SK-N-SH (cell line): ENCODE measurements at regions not wholly inside any gene's neighbourhood (a gene's known extent, or its start where the extent isn't known, plus 50 kb on each side); places are given as distances from the start of the nearest gene placed in this dataset.

Experiments used
- CTCF ChIA-PET: fragments of 300-600, 350-600 bp; formaldehyde crosslinking; extraction: SDS; loops from one replicate; lab custom pipeline; 2021; lab: Yijun Ruan, JAX
- POLR2A ChIA-PET: fragments of 350-600 bp; sonication (Branson Sonifier 250); formaldehyde crosslinking; extraction: SDS; loops from one replicate; lab custom pipeline; 2020; ENCODE audit warnings: antibody characterized with exemption, inconsistent platforms; lab: Yijun Ruan, JAX
- DNase-seq: peaks from one replicate; pipeline ENCODE4 v3.0.0; 2012
- H2AFZ ChIP-seq: fragments of 200-600 bp; sonication (generic); 2 replicates; pipeline ENCODE4 v1.8.1; 2016; ENCODE audit warnings: antibody characterized with exemption, mild to moderate bottlenecking, low read depth
- H3F3A ChIP-seq: fragments of 200-600 bp; sonication (generic); replicated peaks from 2 replicates; pipeline ENCODE3; 2016; ENCODE audit warnings: antibody characterized with exemption, mild to moderate bottlenecking; ENCODE audit not compliant: insufficient read depth
- H3K27ac ChIP-seq, 2 experiments: fragments of 200-500 bp in 1 of 2; fragments of 200-600 bp in 1 of 2; sonication (Bioruptor generic) in 1 of 2; sonication (generic), shearing (Covaris generic) in 1 of 2; 2 replicates each; pipeline versions ENCODE4 v1.5.1 to v1.6.1; 2014 to 2016; ENCODE audit warnings: low read depth in 2 of 2, inconsistent platforms in 1 of 2, low read length in 1 of 2, mild to moderate bottlenecking in 1 of 2, mixed read lengths in 1 of 2
- H3K27me3 ChIP-seq: fragments of 200-600 bp; sonication (generic), shearing (Covaris generic); 2 replicates; pipeline ENCODE4 v1.6.1; 2016; ENCODE audit warnings: mixed run types; ENCODE audit not compliant: insufficient read depth
- H3K36me3 ChIP-seq, 2 experiments: fragments of 200-500 bp in 1 of 2; fragments of 200-600 bp in 1 of 2; sonication (Bioruptor generic) in 1 of 2; sonication (generic) in 1 of 2; replicated peaks in 1 of 2; 2 replicates each; pipeline versions ENCODE3 to v1.5.1; 2014 to 2016; ENCODE audit warnings: low read length in 1 of 2, mild to moderate bottlenecking in 1 of 2; ENCODE audit not compliant: insufficient read depth in 2 of 2, control insufficient read depth in 1 of 2
- H3K4me1 ChIP-seq, 2 experiments: fragments of 200-500 bp in 1 of 2; fragments of 200-600 bp in 1 of 2; sonication (Bioruptor generic) in 1 of 2; sonication (generic), shearing (Covaris generic) in 1 of 2; 2 replicates each; pipeline versions ENCODE4 v1.5.1 to v1.6.1; 2014 to 2016; ENCODE audit warnings: low read depth in 1 of 2, low read length in 1 of 2, mixed run types in 1 of 2; ENCODE audit not compliant: insufficient read depth in 2 of 2, control insufficient read depth in 1 of 2
- H3K4me2 ChIP-seq: fragments of 200-600 bp; sonication (generic), shearing (Covaris generic); 2 replicates; pipeline ENCODE4 v1.6.1; 2017; ENCODE audit warnings: mixed run types
- H3K4me3 ChIP-seq, 2 experiments: fragments of 200-500 bp in 1 of 2; fragments of 200-600 bp in 1 of 2; sonication (Bioruptor generic) in 1 of 2; sonication (generic), shearing (Covaris generic) in 1 of 2; 2 replicates each; pipeline versions ENCODE4 v1.5.1 to v1.8.1; 2014 to 2016; ENCODE audit warnings: low read depth in 2 of 2, inconsistent platforms in 1 of 2, low read length in 1 of 2, mild to moderate bottlenecking in 1 of 2, mixed read lengths in 1 of 2, moderate library complexity in 1 of 2
- H3K79me2 ChIP-seq: fragments of 200-600 bp; sonication (generic); 2 replicates; pipeline ENCODE4 v1.8.1; 2017; ENCODE audit warnings: mild to moderate bottlenecking; ENCODE audit not compliant: insufficient read depth
- H3K9ac ChIP-seq: fragments of 200-600 bp; sonication (generic); 2 replicates; pipeline ENCODE4 v1.6.1; 2017; ENCODE audit warnings: mixed run types
- H3K9me2 ChIP-seq: fragments of 200-600 bp; sonication (generic); 2 replicates; pipeline ENCODE4 v1.6.1; 2017; ENCODE audit warnings: mixed run types
- H3K9me3 ChIP-seq: fragments of 200-600 bp; sonication (generic); 2 replicates; pipeline ENCODE4 v1.6.1; 2017; ENCODE audit warnings: mixed run types, mild to moderate bottlenecking, moderate library complexity
- H4K20me1 ChIP-seq: fragments of 200-600 bp; sonication (generic); 2 replicates; pipeline ENCODE4 v1.6.1; 2017; ENCODE audit warnings: mild to moderate bottlenecking, mixed run types; ENCODE audit not compliant: insufficient read depth
- CHD2 ChIP-seq: fragments of 150-350 bp; IDR thresholded peaks from 2 replicates; pipeline ENCODE4 v1.6.1; 2018; ENCODE audit warnings: low read length; ENCODE audit not compliant: partially characterized antibody
- EP300 ChIP-seq, 2 experiments: IDR thresholded peaks; 2 replicates each; pipeline versions ENCODE4 v1.4.0 to v1.6.1; 2012; ENCODE audit warnings: borderline replicate concordance in 1 of 2, low read depth in 1 of 2, low read length in 1 of 2
- EZH2phosphoT487 ChIP-seq: fragments of 200-600 bp; sonication (generic); IDR thresholded peaks from 2 replicates; pipeline ENCODE4 v1.6.1; 2017; ENCODE audit warnings: low read depth, mixed run types, mild to moderate bottlenecking, antibody characterized with exemption, moderate library complexity, borderline replicate concordance
- FOSL2 ChIP-seq: IDR thresholded peaks from 2 replicates; pipeline ENCODE4 v1.4.0; 2012; ENCODE audit warnings: low read depth, mild to moderate bottlenecking, moderate library complexity, borderline replicate concordance
- FOXJ3 ChIP-seq: sonication (generic); formaldehyde crosslinking; IDR thresholded peaks from 2 replicates; pipeline ENCODE4 v1.5.1; 2020; ENCODE audit warnings: mild to moderate bottlenecking, missing genetic modification reagents
- GABPA ChIP-seq: IDR thresholded peaks from 2 replicates; pipeline ENCODE4 v1.4.0; 2012; ENCODE audit warnings: low read depth, mild to moderate bottlenecking
- IRF3 ChIP-seq: fragments of 150-350 bp; IDR thresholded peaks from 2 replicates; pipeline ENCODE4 v1.6.1; 2016; ENCODE audit warnings: mild to moderate bottlenecking, low read depth, low read length
- MEF2A ChIP-seq: IDR thresholded peaks from 2 replicates; pipeline ENCODE4 v1.4.0; 2012; ENCODE audit warnings: low read depth, borderline replicate concordance
- NRF1 ChIP-seq: IDR thresholded peaks from 2 replicates; pipeline ENCODE4 v1.6.1; 2012; ENCODE audit warnings: low read depth, mild to moderate bottlenecking, low read length
- PBX3 ChIP-seq: IDR thresholded peaks from 2 replicates; pipeline ENCODE4; 2012
- RAD21 ChIP-seq: IDR thresholded peaks from 2 replicates; pipeline ENCODE4 v1.6.1; 2012; ENCODE audit warnings: mild to moderate bottlenecking, low read length
- RFX5 ChIP-seq: IDR thresholded peaks from 2 replicates; pipeline ENCODE4 v1.6.1; 2012; ENCODE audit warnings: mild to moderate bottlenecking, improper control_type of control experiment, low read length
- SMC3 ChIP-seq: IDR thresholded peaks from 2 replicates; pipeline ENCODE4 v1.6.1; 2012; ENCODE audit warnings: low read depth, low read length, improper control_type of control experiment
- TAF1 ChIP-seq: IDR thresholded peaks from 2 replicates; pipeline ENCODE4 v1.6.1; 2012; ENCODE audit warnings: low read depth, mild to moderate bottlenecking, low read length, moderate library complexity, borderline replicate concordance
- TCF12 ChIP-seq: IDR thresholded peaks from 2 replicates; pipeline ENCODE4 v1.4.0; 2012
- TEAD4 ChIP-seq: IDR thresholded peaks from 2 replicates; pipeline ENCODE4 v1.4.0; 2012; ENCODE audit warnings: mild to moderate bottlenecking, borderline replicate concordance; ENCODE audit not compliant: insufficient read depth
- USF2 ChIP-seq: fragments of 150-350 bp; IDR thresholded peaks from 2 replicates; pipeline ENCODE4 v1.6.1; 2017; ENCODE audit warnings: antibody characterized with exemption, low read length, low read depth, borderline replicate concordance
- YY1 ChIP-seq: IDR thresholded peaks from 2 replicates; pipeline ENCODE4 v1.4.0; 2012; ENCODE audit warnings: low read depth, mild to moderate bottlenecking
- WGBS: methylation state at CpG from one replicate; pipeline ENCODE4 v1.1.6; 2017; ENCODE audit warnings: low lambda C conversion rate; 5-methylcytosine and 5-hydroxymethylcytosine counted together

- WGBS: 100% methylated on average over 1 of the region's 1 CpG
- Histone ChIP-seq H3K79me2 (no peaks in the 10 kb centered on the region), H3K9ac (no peak overlapping the region), H3K4me3 (no peak overlapping the region), H3K36me3 (no peaks in the 10 kb centered on the region), H3K9me2 (no peaks in the 10 kb centered on the region), H2AFZ (no peak overlapping the region), H3K27ac (peak overlapping the region in 1 of 2 experiments; percentile 25; a peak in 1 of 4 replicates), H3K4me1 (no peaks in the 10 kb centered on the region), H3K4me2 (no peak overlapping the region), H3K9me3 (0 out of 2 replicates have a peak, but pooled peaks cover 6% of the 10 kb centered on the region), H3K27me3 (no peaks in the 10 kb centered on the region), H4K20me1 (no peaks in the 10 kb centered on the region), H3F3A (peaks cover 14% of the 10 kb centered on the region)
- no peak for DNase-seq
- TF ChIP-seq FOSL2: peak; percentile 43
- TF ChIP-seq RFX5: no peak
- TF ChIP-seq TAF1: no peak
- TF ChIP-seq EP300 (IDR thresholded peaks at IDR 0.05; ENCODE audit: borderline replicate concordance in 1 of 2, low read depth in 1 of 2, low read length in 1 of 2): peak in 1 of 2 experiments; percentile 18; a peak in 1 of 4 replicates
- TF ChIP-seq TEAD4: peak; percentile 29; the same call in 1 of the 2 replicates
- no peak for TF ChIP-seq USF2
- peak; percentile 55; the same call in 1 of the 2 replicates for TF ChIP-seq TCF12
- 0 out of 2 replicates have a peak, but pooled peaks have one; percentile 32 for TF ChIP-seq PBX3
- CTCF ChIA-PET: no interaction called here
- POLR2A ChIA-PET: no interaction called here
Measured at GRCh38 chr1:218748071-218748470, 402.9 kb downstream of the TGFB2 start.

GRCh38 chr1:218750216-218750970 lies 405.3 kb downstream of the TGFB2 start:
- WGBS: 97% methylated on average over 14 of the region's 16 CpGs
- Histone ChIP-seq H3K4me3 (no peak overlapping the region), H3K27me3 (no peaks in the 10 kb centered on the region), H3K9me2 (no peaks in the 10 kb centered on the region), H3F3A (peaks cover 14% of the 10 kb centered on the region), H3K4me2 (no peak overlapping the region), H3K79me2 (no peaks in the 10 kb centered on the region), H3K4me1 (no peaks in the 10 kb centered on the region), H3K36me3 (no peaks in the 10 kb centered on the region), H2AFZ (no peak overlapping the region), H4K20me1 (no peaks in the 10 kb centered on the region), H3K27ac (no peak overlapping the region), H3K9ac (no peak overlapping the region), H3K9me3 (0 out of 2 replicates have a peak, but pooled peaks cover under 1% of the 10 kb centered on the region)
- POLR2A ChIA-PET: no interaction called here
- DNase-seq: no peak
- CTCF ChIA-PET: no interaction called here
- TF ChIP-seq SMC3 (no peak), PBX3 (no peak), YY1 (no peak), EP300 (IDR thresholded peaks at IDR 0.05; ENCODE audit: borderline replicate concordance in 1 of 2, low read depth in 1 of 2, low read length in 1 of 2) (no peak), MEF2A (no peak), RFX5 (no peak), TAF1 (no peak), NRF1 (no peak), EZH2phosphoT487 (no peak), FOXJ3 (CRISPR knock-in tag) (no peak), CHD2 (no peak), RAD21 (no peak), GABPA (no peak), IRF3 (no peak), TCF12 (no peak)
